Endothelial cell of umbilical vein (primary cell): ENCODE measurements at regions not wholly inside any gene's neighbourhood (a gene's known extent, or its start where the extent isn't known, plus 50 kb on each side); places are given as distances from the start of the nearest gene placed in this dataset.

Experiments
- BruUV-seq: library from RNA; stranded (reverse); fragments of 400-500 nt; replicated peaks from 2 replicates; lab custom pipeline; 2021; lab: Mats Ljungman, UMichigan
- CTCF ChIA-PET: fragments of 300-600, 350-600 bp; sonication (Branson Sonifier 250); formaldehyde crosslinking; loops from one replicate; lab custom pipeline; 2021; ENCODE audit warnings: antibody characterized with exemption, inconsistent platforms; lab: Charles Lee
- POLR2A ChIA-PET: fragments of 300-600, 350-600 bp; sonication (Branson Sonifier 250); formaldehyde crosslinking; loops from one replicate; lab custom pipeline; 2021; ENCODE audit warnings: antibody characterized with exemption, inconsistent platforms; lab: Charles Lee
- DNase-seq: peaks from one replicate; pipeline ENCODE4 v3.0.0-alpha.2; 2011; ENCODE audit warnings: low read depth, low spot score
- FAIRE-seq: peaks from 2 replicates; lab custom pipeline; 2011; peaks lifted over from hg19 to GRCh38; lab: Jason Lieb, UNC
- H2AFZ ChIP-seq: 2 replicates; pipeline ENCODE4 v1.6.0; 2012; ENCODE audit warnings: low read depth, low read length, control low read depth, inconsistent platforms
- H3K27ac ChIP-seq: 2 replicates; pipeline ENCODE4 v1.5.1; 2011; ENCODE audit warnings: low read depth, mild to moderate bottlenecking, control low read depth, low read length, moderate library complexity; ENCODE audit not compliant: insufficient read depth
- H3K27me3 ChIP-seq, 2 experiments: 2 replicates each; pipeline versions ENCODE4 v1.6.0 to v1.6.1; 2011; ENCODE audit warnings: low read length in 2 of 2, mixed read lengths in 1 of 2; ENCODE audit not compliant: control insufficient read depth in 2 of 2, insufficient read depth in 2 of 2
- H3K36me3 ChIP-seq, 2 experiments: 2 replicates in 1 of 2; 3 replicates in 1 of 2; pipeline ENCODE4 v1.5.1; 2011; ENCODE audit warnings: low read length in 2 of 2, mild to moderate bottlenecking in 1 of 2, moderate library complexity in 1 of 2; ENCODE audit not compliant: control insufficient read depth in 2 of 2, insufficient read depth in 2 of 2; ENCODE audit errors: extremely low read depth in 1 of 2
- H3K4me1 ChIP-seq: 3 replicates; pipeline ENCODE4 v1.5.1; 2011; ENCODE audit warnings: mild to moderate bottlenecking, low read length; ENCODE audit not compliant: control insufficient read depth, insufficient read depth; ENCODE audit errors: extremely low read depth
- H3K4me2 ChIP-seq: 2 replicates; pipeline ENCODE4 v1.6.1; 2011; ENCODE audit warnings: low read length, control low read depth, mixed read lengths; ENCODE audit not compliant: insufficient read depth
- H3K4me3 ChIP-seq, 3 experiments: fragments of 200-600 bp in 1 of 3; sonication (generic), shearing (Covaris generic) in 1 of 3; replicated peaks in 1 of 3; 2 replicates each; pipeline ENCODE4 v1.5.1; 2011 to 2016; ENCODE audit warnings: control low read depth in 3 of 3, low read length in 3 of 3, mild to moderate bottlenecking in 2 of 3, inconsistent platforms in 1 of 3, low read depth in 1 of 3, moderate library complexity in 1 of 3; ENCODE audit not compliant: insufficient read depth in 1 of 3
- H3K79me2 ChIP-seq: 2 replicates; pipeline ENCODE4 v1.6.0; 2012; ENCODE audit warnings: low read length, inconsistent platforms; ENCODE audit not compliant: control insufficient read depth, insufficient read depth
- H3K9ac ChIP-seq: replicated peaks from 2 replicates; pipeline ENCODE3; 2011; ENCODE audit warnings: low read length, control low read depth; ENCODE audit not compliant: insufficient read depth; ENCODE audit errors: extremely low read depth
- H3K9me1 ChIP-seq: replicated peaks from 3 replicates; pipeline ENCODE4 v1.6.0; 2011; ENCODE audit warnings: mild to moderate bottlenecking, low read length; ENCODE audit not compliant: control insufficient read depth, insufficient read depth; ENCODE audit errors: extremely low read depth
- H3K9me3 ChIP-seq: replicated peaks from 2 replicates; pipeline ENCODE4 v1.5.1; 2012; ENCODE audit warnings: low read length, inconsistent platforms; ENCODE audit not compliant: control insufficient read depth, insufficient read depth
- H4K20me1 ChIP-seq: replicated peaks from 2 replicates; pipeline ENCODE3; 2011; ENCODE audit warnings: mild to moderate bottlenecking, low read length; ENCODE audit not compliant: control insufficient read depth, insufficient read depth; ENCODE audit errors: extremely low read depth
- EZH2 ChIP-seq: IDR thresholded peaks from 2 replicates; pipeline ENCODE4 v1.6.1; 2012; ENCODE audit warnings: borderline replicate concordance, low read depth, mild to moderate bottlenecking, moderate library complexity, low read length, inconsistent platforms; ENCODE audit not compliant: severe bottlenecking
- FOS ChIP-seq: IDR thresholded peaks from 2 replicates; pipeline ENCODE4 v1.6.1; 2011; ENCODE audit warnings: mild to moderate bottlenecking, low read length, moderate library complexity, borderline replicate concordance; ENCODE audit not compliant: insufficient read depth
- GATA2 ChIP-seq: IDR thresholded peaks from 2 replicates; pipeline ENCODE4 v1.7.0; 2011; ENCODE audit warnings: low read depth, mild to moderate bottlenecking, moderate library complexity, mixed read lengths, low read length; ENCODE audit not compliant: insufficient read length, insufficient read depth
- JUN ChIP-seq: IDR thresholded peaks from 2 replicates; pipeline ENCODE4 v1.6.1; 2011; ENCODE audit warnings: borderline replicate concordance, low read depth; ENCODE audit not compliant: insufficient read length, insufficient read depth
- MAX ChIP-seq: IDR thresholded peaks from 2 replicates; pipeline ENCODE4 v1.6.1; 2011; ENCODE audit not compliant: insufficient read depth, insufficient read length
- MYC ChIP-seq: IDR thresholded peaks from one replicate; pipeline ENCODE4 v1.6.1; 2011; ENCODE audit warnings: mild to moderate bottlenecking, low read depth, low read length
- POLR2A ChIP-seq: IDR thresholded peaks from 2 replicates; pipeline ENCODE4 v1.6.1; 2012; ENCODE audit warnings: low read depth, mild to moderate bottlenecking, control low read depth, low read length
- POLR2AphosphoS5 ChIP-seq: IDR thresholded peaks from 2 replicates; pipeline ENCODE4 v1.6.1; 2012; ENCODE audit warnings: low read depth, mild to moderate bottlenecking, control low read depth, low read length, moderate library complexity; ENCODE audit not compliant: insufficient read depth
- dilution Hi-C: fragments of 300-500 bp; cut with MboI; formaldehyde crosslinking; loops from one replicate; pipeline ENCODE4 v1.15.0; 2019; ENCODE audit warnings: low sequenced_read_pairs; ENCODE audit not compliant: extremely low pct_ligation_motif_present
- intact Hi-C: fragments of 100-400 bp; cut with micrococcal nuclease; formaldehyde crosslinking; loops from one replicate; pipeline ENCODE4 v1.10.0; 2022
- TF ChIP-seq, protein P1 (sequence below), 2 donors: IDR thresholded peaks; 1 replicate in 1 of 2; 2 replicates in 1 of 2; pipeline ENCODE4 v1.5.1; 2011; ENCODE audit warnings: low read length in 2 of 2, mild to moderate bottlenecking in 2 of 2, moderate library complexity in 2 of 2, control low read depth in 1 of 2, inconsistent platforms in 1 of 2, low read depth in 1 of 2; ENCODE audit not compliant: insufficient read depth in 1 of 2; ENCODE audit errors: extremely low read depth in 1 of 2

DNA sequence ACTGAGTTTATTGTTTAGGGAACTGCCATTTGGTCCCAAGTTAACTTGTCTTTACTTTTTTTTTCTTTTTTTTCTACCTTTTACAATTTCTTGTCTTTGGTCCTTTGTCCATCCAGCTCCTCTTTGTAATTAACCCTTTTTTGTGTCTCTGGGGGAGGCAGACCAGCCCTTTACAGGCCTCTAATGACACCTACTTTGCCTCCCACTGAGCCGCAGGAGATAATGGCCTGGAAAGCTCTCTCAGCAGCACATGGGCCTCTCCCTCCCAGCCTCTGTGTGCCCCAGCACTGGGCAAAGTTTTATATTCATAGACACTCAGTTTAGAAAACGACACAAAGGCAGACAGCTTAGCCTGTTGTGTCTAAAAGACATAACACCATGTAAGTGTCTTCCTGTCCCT lies 480.4 kb downstream of the SOX6 start:
- CTCF ChIA-PET = no interaction called here
- POLR2A ChIA-PET = no interaction called here

More for the DNA sequence above, 480.4 kb downstream of the SOX6 start:
- Histone ChIP-seq H3K9ac (no peak overlapping the region), H4K20me1 (no peaks in the 10 kb centered on the region), H3K79me2 (no peaks in the 10 kb centered on the region), H3K9me1 (no peaks in the 10 kb centered on the region), H3K27me3 (no peaks in the 10 kb centered on the region), H2AFZ (no peak overlapping the region), H3K4me2 (no peak overlapping the region), H3K4me1 (no peaks in the 10 kb centered on the region), H3K27ac (no peak overlapping the region), H3K36me3 (no peaks in the 10 kb centered on the region), H3K4me3 (no peak overlapping the region), H3K9me3 (no peaks in the 10 kb centered on the region)
- intact Hi-C loops (no loop called here), dilution Hi-C loops (no loop called here)
- BruUV-seq = no TSS peak
- FAIRE-seq (no peak), DNase-seq (no peak)
- TF ChIP-seq JUN = no peak
- TF ChIP-seq POLR2A = no peak
- TF ChIP-seq MYC = no peak
- TF ChIP-seq GATA2 = no peak
- TF ChIP-seq, protein P1, sequence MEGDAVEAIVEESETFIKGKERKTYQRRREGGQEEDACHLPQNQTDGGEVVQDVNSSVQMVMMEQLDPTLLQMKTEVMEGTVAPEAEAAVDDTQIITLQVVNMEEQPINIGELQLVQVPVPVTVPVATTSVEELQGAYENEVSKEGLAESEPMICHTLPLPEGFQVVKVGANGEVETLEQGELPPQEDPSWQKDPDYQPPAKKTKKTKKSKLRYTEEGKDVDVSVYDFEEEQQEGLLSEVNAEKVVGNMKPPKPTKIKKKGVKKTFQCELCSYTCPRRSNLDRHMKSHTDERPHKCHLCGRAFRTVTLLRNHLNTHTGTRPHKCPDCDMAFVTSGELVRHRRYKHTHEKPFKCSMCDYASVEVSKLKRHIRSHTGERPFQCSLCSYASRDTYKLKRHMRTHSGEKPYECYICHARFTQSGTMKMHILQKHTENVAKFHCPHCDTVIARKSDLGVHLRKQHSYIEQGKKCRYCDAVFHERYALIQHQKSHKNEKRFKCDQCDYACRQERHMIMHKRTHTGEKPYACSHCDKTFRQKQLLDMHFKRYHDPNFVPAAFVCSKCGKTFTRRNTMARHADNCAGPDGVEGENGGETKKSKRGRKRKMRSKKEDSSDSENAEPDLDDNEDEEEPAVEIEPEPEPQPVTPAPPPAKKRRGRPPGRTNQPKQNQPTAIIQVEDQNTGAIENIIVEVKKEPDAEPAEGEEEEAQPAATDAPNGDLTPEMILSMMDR (IDR thresholded peaks at IDR 0.05; ENCODE audit: extremely low read depth in 1 of 2, insufficient read depth in 1 of 2, low read depth in 1 of 2, low read length in 2 of 2) = no peak
- TF ChIP-seq MAX = no peak
- no peak for TF ChIP-seq POLR2AphosphoS5
- no peak for TF ChIP-seq FOS
- no peak for TF ChIP-seq EZH2
